A673 (cell line): ENCODE measurements at regions not wholly inside any gene's neighbourhood (a gene's known extent, or its start where the extent isn't known, plus 50 kb on each side); places are given as distances from the start of the nearest gene placed in this dataset.

ENCODE experiments used
- EZH2 ChIP-seq: fragments of 200-600 bp; sonication (generic); IDR thresholded peaks from 2 replicates; pipeline ENCODE4 v1.6.1; 2017; ENCODE audit warnings: borderline replicate concordance, low read depth, mild to moderate bottlenecking, mixed read lengths, antibody characterized with exemption, low read length; ENCODE audit not compliant: poor library complexity, severe bottlenecking
- TF ChIP-seq, protein P1 (sequence below): fragments of 300-800, 200-600 bp; sonication (generic); conservative IDR thresholded peaks from 2 replicates; pipeline ENCODE4 v1.5.1; 2017; ENCODE audit warnings: low read depth, mild to moderate bottlenecking, antibody characterized with exemption, low read length, moderate library complexity, mixed read lengths

GRCh38 chrX:115367455-115367854, 77.9 kb downstream of the LUZP4 start:
- TF ChIP-seq, protein P1, sequence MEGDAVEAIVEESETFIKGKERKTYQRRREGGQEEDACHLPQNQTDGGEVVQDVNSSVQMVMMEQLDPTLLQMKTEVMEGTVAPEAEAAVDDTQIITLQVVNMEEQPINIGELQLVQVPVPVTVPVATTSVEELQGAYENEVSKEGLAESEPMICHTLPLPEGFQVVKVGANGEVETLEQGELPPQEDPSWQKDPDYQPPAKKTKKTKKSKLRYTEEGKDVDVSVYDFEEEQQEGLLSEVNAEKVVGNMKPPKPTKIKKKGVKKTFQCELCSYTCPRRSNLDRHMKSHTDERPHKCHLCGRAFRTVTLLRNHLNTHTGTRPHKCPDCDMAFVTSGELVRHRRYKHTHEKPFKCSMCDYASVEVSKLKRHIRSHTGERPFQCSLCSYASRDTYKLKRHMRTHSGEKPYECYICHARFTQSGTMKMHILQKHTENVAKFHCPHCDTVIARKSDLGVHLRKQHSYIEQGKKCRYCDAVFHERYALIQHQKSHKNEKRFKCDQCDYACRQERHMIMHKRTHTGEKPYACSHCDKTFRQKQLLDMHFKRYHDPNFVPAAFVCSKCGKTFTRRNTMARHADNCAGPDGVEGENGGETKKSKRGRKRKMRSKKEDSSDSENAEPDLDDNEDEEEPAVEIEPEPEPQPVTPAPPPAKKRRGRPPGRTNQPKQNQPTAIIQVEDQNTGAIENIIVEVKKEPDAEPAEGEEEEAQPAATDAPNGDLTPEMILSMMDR: no peak
- TF ChIP-seq EZH2: no peak
